NCI-H1417 (cell line): ENCODE measurements at regions not wholly inside any gene's neighbourhood (a gene's known extent, or its start where the extent isn't known, plus 50 kb on each side); places are given as distances from the start of the nearest gene placed in this dataset.
A peak's percentile ranks its signal among the peaks of the same experiment; 100 is the strongest.
"Not testable (repeated sequence)": the region's sequence is repeated elsewhere in the genome, so short reads cannot be mapped to it uniquely, and the experiment has no call there.

Experiments
- DNase-seq, 3 experiments: peaks; one replicate each; lab custom pipeline; 2025; lab: John Stamatoyannopoulos, UW

- DNase-seq: no peak
Observed at GRCh38 chr22:46026899-46027210, 49.9 kb upstream of the WNT7B start.

GRCh38 chr22:46027211-46028105 is 50.5 kb upstream of the WNT7B start:
- DNase-seq: no peak

GRCh38 chr22:46028106-46028991 is 51.4 kb upstream of the WNT7B start:
- DNase-seq: no peak

GRCh38 chr22:46029036-46029435 is 52.1 kb upstream of the WNT7B start:
- no peak for DNase-seq

DNA sequence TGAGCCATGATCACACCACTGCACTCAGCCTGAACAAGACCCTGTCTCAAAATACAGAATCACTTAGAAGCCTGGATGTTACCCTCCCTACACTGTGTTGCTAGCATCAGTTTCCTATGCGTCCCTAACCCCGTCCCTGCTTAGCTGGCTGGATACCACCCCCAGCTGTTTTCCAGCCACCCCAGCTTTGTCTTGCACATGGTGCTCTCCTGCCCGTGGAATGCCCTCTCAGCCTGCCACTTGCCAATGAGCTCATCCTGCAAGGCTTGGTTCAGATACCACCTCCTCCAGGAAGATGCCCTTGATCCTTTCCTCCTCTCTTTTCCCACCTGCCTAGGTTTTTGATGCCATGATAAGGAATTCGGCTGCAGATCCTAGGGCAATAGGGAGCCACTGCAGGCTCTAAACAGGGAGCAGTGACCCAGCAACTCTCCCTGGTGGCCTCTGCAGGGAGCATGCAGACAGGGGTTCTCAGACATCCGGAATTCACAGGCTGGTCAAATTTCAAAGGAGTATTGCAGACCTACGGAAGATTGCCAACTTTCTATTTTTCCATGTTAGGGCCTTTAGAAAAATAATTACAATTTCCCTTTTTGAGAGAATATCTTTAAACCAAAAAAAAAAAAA is 52.7 kb upstream of the WNT7B start:
- DNase-seq: no peak

- no peak for DNase-seq
Observed at GRCh38 chr22:46030231-46030880, 53.4 kb upstream of the WNT7B start.

DNA sequence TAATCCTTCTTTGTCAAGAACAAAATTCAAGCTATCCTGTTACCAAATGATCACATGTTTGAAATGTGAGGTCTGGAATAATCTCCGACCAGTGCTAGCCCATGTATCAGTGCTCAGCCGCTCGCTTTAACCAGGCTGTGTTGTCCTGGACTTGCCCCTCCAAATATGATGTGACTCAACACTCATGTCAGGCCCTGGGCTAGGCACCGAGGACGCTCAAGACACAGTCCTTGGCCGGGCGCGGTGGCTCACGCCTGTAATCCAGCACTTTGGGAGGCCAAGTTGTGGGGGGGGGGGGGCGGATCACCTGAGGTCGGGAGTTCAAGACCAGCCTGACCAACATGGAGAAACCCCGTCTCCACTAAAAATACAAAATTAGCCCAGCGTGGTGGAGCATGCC is 54.1 kb upstream of the WNT7B start:
- DNase-seq: no peak

DNA sequence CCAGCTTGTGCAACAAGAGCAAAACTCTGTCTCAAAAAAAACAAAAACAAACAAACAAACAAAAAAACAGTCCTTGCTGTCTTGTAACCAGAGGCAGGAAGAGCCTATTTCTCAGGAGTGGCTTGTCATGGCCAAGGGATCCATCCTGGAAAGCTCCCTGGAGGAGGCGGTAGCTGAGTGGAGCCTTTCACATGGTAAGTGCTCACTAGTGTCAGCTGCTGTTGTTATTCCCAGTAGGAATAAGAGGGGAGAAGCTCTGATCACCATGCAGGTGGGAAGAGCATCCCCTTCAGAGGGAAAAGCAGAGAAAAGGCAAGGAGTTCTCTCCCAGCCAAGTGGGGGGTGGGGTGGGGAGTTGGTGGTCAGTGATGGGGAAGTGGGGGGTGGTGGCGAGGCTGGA is 54.6 kb upstream of the WNT7B start:
- DNase-seq: no peak

- no peak for DNase-seq
Observed at GRCh38 chr22:46031965-46032851, 55.2 kb upstream of the WNT7B start.

DNA sequence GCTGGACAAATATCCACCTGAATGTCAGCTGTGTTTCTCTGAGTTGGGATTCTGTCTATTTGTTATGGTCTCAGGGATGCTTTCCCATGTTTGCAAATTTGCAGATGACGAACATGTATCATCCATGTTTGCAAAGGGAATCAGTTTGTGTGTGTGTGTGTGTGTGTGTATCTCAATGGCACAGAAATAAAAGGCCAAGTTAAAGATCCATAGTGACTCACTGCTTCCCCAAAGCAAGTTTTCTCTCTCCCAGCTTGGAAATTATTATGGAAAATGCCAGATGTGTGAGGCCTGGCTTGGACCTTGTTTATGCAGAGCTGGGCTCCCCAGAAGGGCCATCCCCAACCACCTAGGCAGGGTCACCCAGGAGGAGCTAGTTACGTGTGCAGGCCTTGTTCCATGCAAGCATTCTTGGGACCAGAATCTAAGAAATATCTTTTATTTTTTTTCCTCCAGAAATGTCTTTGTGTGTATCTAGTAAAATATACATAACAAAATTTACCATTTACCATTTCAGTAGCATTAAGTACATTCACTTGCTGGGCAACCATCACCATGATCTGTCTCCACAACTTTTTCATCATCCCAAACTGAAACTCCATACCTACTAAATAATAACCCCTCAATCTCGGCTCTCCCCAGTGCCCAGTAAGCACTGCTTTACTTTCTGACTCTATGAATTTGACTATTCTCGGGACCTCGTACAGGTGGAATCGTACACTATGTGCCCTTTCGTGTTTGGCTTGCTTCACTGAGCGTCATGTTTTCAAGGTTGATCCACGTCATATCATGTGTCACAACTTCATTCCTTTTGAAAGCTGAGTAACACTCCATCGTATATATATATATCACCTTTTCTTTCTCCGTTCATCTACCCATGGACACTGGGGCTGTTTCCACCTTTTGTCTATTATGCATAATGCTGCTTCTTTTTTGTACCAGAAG is 56.6 kb upstream of the WNT7B start:
- DNase-seq: no peak

DNA sequence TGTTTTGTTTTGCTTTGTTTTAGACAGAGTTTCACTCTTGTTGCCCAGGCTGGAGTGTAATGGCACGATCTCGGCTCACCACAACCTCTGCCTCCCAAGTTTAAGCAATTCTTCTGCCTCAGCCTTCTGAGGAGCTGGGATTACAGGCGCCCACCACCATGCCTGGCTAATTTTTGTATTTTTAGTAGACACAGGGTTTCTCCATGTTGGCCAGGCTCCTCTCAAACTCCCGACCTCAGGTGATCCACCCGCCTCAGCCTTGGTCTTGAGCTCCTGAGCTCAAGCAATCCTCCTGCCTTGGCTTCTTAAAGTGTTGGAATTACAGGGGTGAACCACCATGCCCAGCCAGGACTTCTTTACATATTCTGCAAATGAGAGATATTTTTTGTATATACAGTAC is 57.5 kb upstream of the WNT7B start:
- not testable (repeated sequence) for DNase-seq

- DNase-seq: no peak
Observed at GRCh38 chr22:46035380-46035741, 58.4 kb upstream of the WNT7B start.

DNA sequence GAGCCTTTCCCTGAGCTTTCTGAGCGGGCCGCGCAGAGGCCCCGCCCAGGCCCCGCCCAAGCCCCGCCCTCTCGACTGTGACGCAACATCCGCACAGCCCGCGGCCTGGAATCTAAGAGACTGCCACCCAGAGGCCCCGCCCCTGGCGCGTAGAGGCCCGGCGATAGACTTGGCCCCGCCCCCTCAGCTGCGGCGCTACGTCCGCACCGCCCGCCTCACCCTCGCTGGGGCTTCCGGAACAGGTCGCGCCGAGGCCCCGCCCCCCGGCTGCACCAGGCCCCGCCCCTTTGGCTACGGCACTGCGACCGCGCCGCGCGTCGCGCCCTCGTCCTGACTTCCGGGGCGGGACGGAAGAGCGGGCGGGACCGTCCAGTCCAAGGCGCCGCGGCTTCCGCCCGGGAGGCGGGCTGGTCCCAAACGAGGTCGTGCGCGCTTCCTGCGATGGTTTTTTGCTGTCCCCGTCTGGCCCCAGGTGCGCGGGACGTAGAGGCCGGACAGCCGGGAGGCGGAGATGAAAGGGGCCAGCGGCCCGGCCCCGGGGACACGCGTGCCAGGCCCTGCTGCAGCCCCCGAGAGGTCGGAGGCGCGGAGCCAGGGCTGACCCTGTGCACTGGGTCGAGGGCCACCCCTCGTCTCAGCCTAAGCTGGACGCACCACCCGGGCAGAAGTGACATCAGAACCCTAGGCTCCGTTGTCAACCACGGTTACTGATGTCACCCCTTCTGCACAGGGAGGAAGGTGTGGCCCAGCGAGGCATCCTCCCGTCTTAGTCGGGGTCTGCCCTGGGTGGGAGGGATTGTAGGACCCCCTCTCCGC is 59.0 kb upstream of the WNT7B start:
- DNase-seq: peak; percentile 86 to 97 (median 97)

- DNase-seq: no peak
Observed at GRCh38 chr22:46036558-46037408, 59.8 kb upstream of the WNT7B start.

DNA sequence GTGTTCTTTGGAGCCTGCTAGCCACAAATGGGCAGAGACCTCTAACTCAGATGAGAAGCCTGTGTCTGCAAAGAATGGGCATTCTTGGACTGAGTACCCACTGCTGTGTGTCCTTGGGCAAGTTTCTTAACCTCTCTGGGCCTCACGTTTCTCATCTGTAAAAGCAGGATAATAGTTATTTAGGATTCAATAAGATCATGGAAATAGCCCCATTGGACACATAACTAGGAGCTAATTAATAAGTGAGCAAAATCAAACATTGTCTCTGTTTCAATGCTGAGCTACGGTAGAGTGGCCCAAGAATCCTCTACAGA is 61.2 kb upstream of the WNT7B start:
- no peak for DNase-seq

GRCh38 chr22:46038516-46039430 is 61.8 kb upstream of the WNT7B start:
- DNase-seq: no peak

- DNase-seq: no peak
Observed at GRCh38 chr22:46039535-46039934, 62.6 kb upstream of the WNT7B start.
